K562 (cell line): ENCODE measurements at regions not wholly inside any gene's neighbourhood (a gene's known extent, or its start where the extent isn't known, plus 50 kb on each side); places are given as distances from the start of the nearest gene placed in this dataset.

Source experiments
- ATAC-seq: fragments of 200-7000 bp; cut with Tn5 transposase; 3 replicates; pipeline ENCODE4 v1.9.1; 2020; ENCODE audit warnings: moderate library complexity
- BruUV-seq: library from RNA; stranded (reverse); fragments of 400-500 nt; replicated peaks from 2 replicates; lab custom pipeline; 2021; lab: Mats Ljungman, UMichigan
- CTCF ChIA-PET: fragments of 300-600 bp; formaldehyde crosslinking; extraction: SDS; loops from one replicate; lab custom pipeline; 2021; ENCODE audit warnings: low intra/inter-chr PET ratio; lab: Yijun Ruan, JAX
- POLR2A ChIA-PET: fragments of 300-600, 350-650 bp; sonication (Branson Sonifier 250); formaldehyde crosslinking; extraction: SDS; loops from one replicate; lab custom pipeline; 2021; ENCODE audit warnings: antibody characterized with exemption, inconsistent platforms; lab: Yijun Ruan, JAX
- DNase-seq, 4 experiments: peaks; one replicate each; pipeline versions ENCODE4 v3.0.0 to v3.0.0-alpha.2; 2011 to 2018; ENCODE audit warnings: low spot score in 3 of 4, mixed read lengths in 3 of 4; ENCODE audit errors: extremely low read depth in 1 of 4
- FAIRE-seq: peaks from 2 replicates; lab custom pipeline; 2011; peaks lifted over from hg19 to GRCh38; lab: Jason Lieb, UNC
- H2AFZ ChIP-seq: 2 replicates; pipeline ENCODE4 v1.6.0; 2011; ENCODE audit warnings: low read depth, low read length, control low read depth, inconsistent platforms
- H3K27ac ChIP-seq: fragments of 200-600 bp; 3 replicates; pipeline ENCODE4 v1.8.0; 2011; ENCODE audit warnings: low read depth, mild to moderate bottlenecking, control low read depth, inconsistent platforms, low read length, moderate library complexity, mixed read lengths; ENCODE audit errors: extremely low read depth
- H3K27me3 ChIP-seq, 2 experiments: fragments of 300-600 bp in 1 of 2; 2 replicates in 1 of 2; 3 replicates in 1 of 2; pipeline versions ENCODE4 v1.6.0 to v1.8.0; 2011; ENCODE audit warnings: inconsistent platforms in 2 of 2, low read length in 2 of 2, mild to moderate bottlenecking in 1 of 2, mixed read lengths in 1 of 2, moderate library complexity in 1 of 2; ENCODE audit not compliant: control insufficient read depth in 2 of 2, insufficient read depth in 2 of 2
- H3K36me3 ChIP-seq: fragments of 300-600 bp; 3 replicates; pipeline ENCODE4 v1.8.0; 2011; ENCODE audit warnings: mild to moderate bottlenecking, low read length, inconsistent platforms; ENCODE audit not compliant: control insufficient read depth, insufficient read depth
- H3K4me1 ChIP-seq, 2 experiments: fragments of 200-600 bp in 1 of 2; replicated peaks in 1 of 2; 2 replicates in 1 of 2; 3 replicates in 1 of 2; pipeline versions ENCODE4 v1.5.1 to v1.8.0; 2011; ENCODE audit warnings: inconsistent platforms in 2 of 2, low read length in 2 of 2, mild to moderate bottlenecking in 1 of 2, mixed read lengths in 1 of 2, moderate library complexity in 1 of 2; ENCODE audit not compliant: control insufficient read depth in 2 of 2, insufficient read depth in 2 of 2
- H3K4me2 ChIP-seq: 2 replicates; pipeline ENCODE4 v1.6.1; 2011; ENCODE audit warnings: low read length, control low read depth, inconsistent platforms, mixed read lengths; ENCODE audit not compliant: insufficient read depth
- H3K4me3 ChIP-seq: fragments of 200-600 bp; sonication (generic), shearing (Covaris generic); 2 replicates; pipeline ENCODE4 v1.5.1; 2016; ENCODE audit warnings: control low read depth, inconsistent platforms
- H3K79me2 ChIP-seq: fragments of 200-600 bp; 3 replicates; pipeline ENCODE4 v1.8.0; 2011; ENCODE audit warnings: low read length, inconsistent platforms; ENCODE audit not compliant: control insufficient read depth, insufficient read depth
- H3K9ac ChIP-seq, 2 experiments: 2 replicates each; pipeline versions ENCODE4 v1.6.0 to v1.6.1; 2011; ENCODE audit warnings: low read depth in 2 of 2, low read length in 2 of 2, control low read depth in 1 of 2, inconsistent platforms in 1 of 2, mild to moderate bottlenecking in 1 of 2, mixed read lengths in 1 of 2; ENCODE audit not compliant: insufficient read depth in 1 of 2
- H3K9me1 ChIP-seq: one replicate; pipeline ENCODE4 v1.6.0; 2011; ENCODE audit warnings: inconsistent platforms, mild to moderate bottlenecking, low read length, moderate library complexity; ENCODE audit not compliant: control insufficient read depth, insufficient read depth
- H3K9me3 ChIP-seq: replicated peaks from 2 replicates; pipeline ENCODE4 v1.5.1; 2011; ENCODE audit warnings: low read depth, low read length, inconsistent platforms; ENCODE audit not compliant: control insufficient read depth, insufficient read depth
- H4K20me1 ChIP-seq: replicated peaks from 2 replicates; pipeline ENCODE4 v1.6.1; 2011; ENCODE audit warnings: low read length, inconsistent platforms, mixed read lengths; ENCODE audit not compliant: control insufficient read depth, insufficient read depth
- C11orf30 ChIP-seq: fragments of 450-650 bp; IDR thresholded peaks from 2 replicates; pipeline ENCODE4 v1.6.1; 2016; ENCODE audit warnings: low read depth, mild to moderate bottlenecking
- CEBPG ChIP-seq, 3 experiments: fragments of 200-800 bp in 1 of 3; sonication (Bioruptor generic) in 1 of 3; sonication (generic) in 1 of 3; formaldehyde crosslinking in 1 of 3; IDR thresholded peaks in 2 of 3; conservative IDR thresholded peaks in 1 of 3; 2 replicates each; pipeline versions ENCODE4 v1.6.1 to v1.8.0; 2016 to 2022; ENCODE audit warnings: missing compliant biosample characterization in 2 of 3, missing genetic modification characterization in 2 of 3, mild to moderate bottlenecking in 1 of 3, missing genetic modification reagents in 1 of 3
- DIDO1 ChIP-seq: fragments of 450-650 bp; IDR thresholded peaks from 2 replicates; pipeline ENCODE4 v1.6.1; 2016; ENCODE audit warnings: low read depth, missing biosample characterization, missing genetic modification characterization
- EHMT2 ChIP-seq: fragments of 450-650 bp; IDR thresholded peaks from 2 replicates; pipeline ENCODE4 v1.6.1; 2018; ENCODE audit warnings: antibody characterized with exemption
- MAFF ChIP-seq: IDR thresholded peaks from 2 replicates; pipeline ENCODE4 v1.6.1; 2012; ENCODE audit warnings: low read length, improper control_type of control experiment
- MAFG ChIP-seq: fragments of 450-650 bp; conservative IDR thresholded peaks from 2 replicates; pipeline ENCODE4 v1.6.1; 2016; ENCODE audit warnings: missing genetic modification characterization, missing compliant biosample characterization
- MEF2D ChIP-seq: conservative IDR thresholded peaks from 2 replicates; pipeline ENCODE4 v1.6.1; 2016; ENCODE audit warnings: low read depth, missing genetic modification characterization, missing compliant biosample characterization
- NFE2 ChIP-seq: IDR thresholded peaks from 2 replicates; pipeline ENCODE4 v1.6.1; 2014; ENCODE audit warnings: antibody characterized with exemption, low read depth
- NFYB ChIP-seq: IDR thresholded peaks from 2 replicates; pipeline ENCODE4 v1.6.1; 2011; ENCODE audit warnings: mild to moderate bottlenecking, moderate library complexity; ENCODE audit not compliant: insufficient read length; ENCODE audit errors: extremely low read depth
- NR2C2 ChIP-seq, 2 experiments: fragments of 200-800 bp in 1 of 2; sonication (Bioruptor generic) in 1 of 2; sonication (generic) in 1 of 2; formaldehyde crosslinking in 1 of 2; IDR thresholded peaks; 2 replicates each; pipeline versions ENCODE4 v1.6.1 to v1.8.0; 2016 to 2022; ENCODE audit warnings: mild to moderate bottlenecking in 1 of 2, missing compliant biosample characterization in 1 of 2, missing genetic modification characterization in 1 of 2, missing genetic modification reagents in 1 of 2
- PHB2 ChIP-seq: fragments of 450-650 bp; IDR thresholded peaks from 2 replicates; pipeline ENCODE4 v1.6.1; 2017; ENCODE audit warnings: low read depth
- SOX6 ChIP-seq: fragments of 450-650 bp; IDR thresholded peaks from 2 replicates; pipeline ENCODE4 v1.6.1; 2014; ENCODE audit warnings: mild to moderate bottlenecking
- TFAM ChIP-seq: fragments of 250-450 bp; sonication (Bioruptor Pico); conservative IDR thresholded peaks from 2 replicates; pipeline ENCODE4 v1.5.0; 2021; ENCODE audit warnings: mild to moderate bottlenecking, moderate library complexity
- ZBTB9 ChIP-seq: fragments of 450-650 bp; formaldehyde crosslinking; IDR thresholded peaks from 2 replicates; pipeline ENCODE4 v1.4.0; 2020; ENCODE audit warnings: mild to moderate bottlenecking, moderate library complexity
- ZNF124 ChIP-seq: sonication (generic); formaldehyde crosslinking; IDR thresholded peaks from 2 replicates; pipeline ENCODE4 v1.8.1; 2022; ENCODE audit warnings: missing genetic modification reagents
- ZNF143 ChIP-seq: sonication (generic); formaldehyde crosslinking; IDR thresholded peaks from 2 replicates; pipeline ENCODE4 v1.9.0; 2022; ENCODE audit warnings: mild to moderate bottlenecking, missing genetic modification reagents
- ZNF316 ChIP-seq: fragments of 450-650 bp; IDR thresholded peaks from 2 replicates; pipeline ENCODE4 v1.6.1; 2016
- ZNF696 ChIP-seq: fragments of 250-450 bp; sonication (Bioruptor Pico); conservative IDR thresholded peaks from 2 replicates; pipeline ENCODE4 v1.4.0; 2020; ENCODE audit warnings: mild to moderate bottlenecking, moderate library complexity
- WGBS: fragments of 100-300 bp; shearing (Covaris generic); methylation state at CpG from one replicate; pipeline ENCODE4 v1.1.6; 2016; ENCODE audit warnings: low coverage, mixed read lengths; ENCODE audit not compliant: insufficient coverage; ENCODE audit errors: missing lambda C conversion rate; 5-methylcytosine and 5-hydroxymethylcytosine counted together
- in situ Hi-C: fragments of 300-500 bp; cut with MboI; formaldehyde crosslinking; loops from 4 replicates; pipeline ENCODE4 v1.15.0; 2018; ENCODE audit warnings: inconsistent platforms, mixed read lengths
- intact Hi-C: fragments of 100-400 bp; cut with micrococcal nuclease; formaldehyde crosslinking; loops from 2 replicates; pipeline ENCODE4 v1.14.2; 2022

- TF ChIP-seq CEBPG (CRISPR knock-in tag; IDR thresholded peaks at IDR 0.05) = no peak
- TF ChIP-seq CEBPG (tag; conservative IDR thresholded peaks at IDR 0.05 in 1 of 2, IDR thresholded peaks at IDR 0.05 in 1 of 2) = no peak
- no peak for TF ChIP-seq SOX6
- no peak for TF ChIP-seq ZNF696 (CRISPR knock-in tag)
- TF ChIP-seq ZNF124 (CRISPR knock-in tag) = no peak
- no peak for TF ChIP-seq NR2C2 (CRISPR knock-in tag; IDR thresholded peaks at IDR 0.05)
- TF ChIP-seq NR2C2 (tag; IDR thresholded peaks at IDR 0.05) = no peak
- peak; percentile 78 for TF ChIP-seq MEF2D (tag)
- 0 out of 2 replicates have a peak, but pooled peaks have one; percentile 2 for TF ChIP-seq EHMT2
- no peak for TF ChIP-seq ZNF143
- peak; percentile 46 for TF ChIP-seq C11orf30
- TF ChIP-seq NFE2 = peak; percentile 64
Observed at GRCh38 chr1:243923292-243924171, 73.5 kb upstream of the AKT3 start (continued).

GRCh38 chr1:243921111-243921510 lies 71.1 kb upstream of the AKT3 start:
- no peak for FAIRE-seq
- CTCF ChIA-PET = no interaction called here
- WGBS = 0% methylated on average over 1 of the region's 1 CpG

More at GRCh38 chr1:243921111-243921510, 71.1 kb upstream of the AKT3 start:
- no peaks in the 10 kb centered on the region for H3K9me3 ChIP-seq
- no peak for DNase-seq
- H3K4me3 ChIP-seq = no peak overlapping the region
- no peak overlapping the region for H3K27ac ChIP-seq
- H3K9ac ChIP-seq = no peak overlapping the region
- H3K79me2 ChIP-seq = no peaks in the 10 kb centered on the region
- peaks cover 19 to 37% of the 10 kb centered on the region in 2 experiments for H3K27me3 ChIP-seq
- no peak overlapping the region for H3K4me2 ChIP-seq
- H3K9me1 ChIP-seq = no peaks in the 10 kb centered on the region
- BruUV-seq = no TSS peak
- ATAC-seq = no peak
- in situ Hi-C loops = no loop called here
- TF ChIP-seq DIDO1 (tag) (no peak), TFAM (CRISPR knock-in tag) (no peak), NFYB (peak; percentile 15), ZNF316 (peak; percentile 62), MAFG (tag) (peak; percentile 31; the same call in 1 of the 2 replicates), PHB2 (no peak), MAFF (peak; percentile 22; the same call in 1 of the 2 replicates), ZBTB9 (CRISPR knock-in tag) (no peak)
- H2AFZ ChIP-seq = no peak overlapping the region
- H3K4me1 ChIP-seq = peaks cover 4 to 5% of the 10 kb centered on the region in 2 experiments; a peak in 4 of 5 replicates
- POLR2A ChIA-PET = no interaction called here
- no peaks in the 10 kb centered on the region for H4K20me1 ChIP-seq
- intact Hi-C loops = no loop called here
- no peaks in the 10 kb centered on the region for H3K36me3 ChIP-seq
